OCI-LY3 (cell line): ENCODE measurements at regions not wholly inside any gene's neighbourhood (a gene's known extent, or its start where the extent isn't known, plus 50 kb on each side); places are given as distances from the start of the nearest gene placed in this dataset.

Experiments
- CTCF ChIP-seq: fragments of 200-600, 300-600 bp; sonication (generic); IDR thresholded peaks from 2 replicates; pipeline ENCODE4 v1.5.1; 2014; ENCODE audit warnings: antibody characterized with exemption, low read length, low read depth
- EZH2phosphoT487 ChIP-seq: fragments of 200-600 bp; shearing (Covaris generic); IDR thresholded peaks from 2 replicates; pipeline ENCODE4 v1.6.1; 2018; ENCODE audit warnings: antibody characterized with exemption, mixed run types, low read depth

GRCh38 chr10:3877211-3878000 is 92.4 kb upstream of the KLF6 start:
- TF ChIP-seq CTCF, result no peak
- no peak for TF ChIP-seq EZH2phosphoT487
